Kidney tubule cell (primary cell): ENCODE measurements at regions not wholly inside any gene's neighbourhood (a gene's known extent, or its start where the extent isn't known, plus 50 kb on each side); places are given as distances from the start of the nearest gene placed in this dataset.
A peak's percentile ranks its signal among the peaks of the same experiment; 100 is the strongest.

Experiments
- DNase-seq: peaks from one replicate; pipeline ENCODE4 v3.0.0-alpha.2; 2018; ENCODE audit warnings: low spot score

DNA sequence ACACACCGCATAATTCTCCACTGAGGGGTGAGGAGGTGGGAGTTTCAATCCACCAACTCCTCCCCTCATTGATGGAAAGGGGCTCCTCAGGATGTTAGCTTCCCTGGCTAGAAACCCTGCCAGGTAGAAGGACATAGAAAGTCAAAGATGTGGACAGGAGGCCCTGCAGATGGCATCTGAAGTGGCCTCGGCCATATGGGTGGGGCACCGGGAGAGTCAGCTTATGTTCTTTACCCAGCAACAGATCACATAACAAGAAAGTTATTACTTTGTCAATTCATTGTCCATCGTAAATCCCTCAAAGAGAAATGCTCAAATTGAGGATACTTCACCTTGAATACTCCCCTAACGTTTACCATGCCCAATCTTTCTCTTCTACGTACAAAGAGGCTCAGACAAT lies 97.3 kb upstream of the ARHGEF3 start:
- DNase-seq = no peak

DNA sequence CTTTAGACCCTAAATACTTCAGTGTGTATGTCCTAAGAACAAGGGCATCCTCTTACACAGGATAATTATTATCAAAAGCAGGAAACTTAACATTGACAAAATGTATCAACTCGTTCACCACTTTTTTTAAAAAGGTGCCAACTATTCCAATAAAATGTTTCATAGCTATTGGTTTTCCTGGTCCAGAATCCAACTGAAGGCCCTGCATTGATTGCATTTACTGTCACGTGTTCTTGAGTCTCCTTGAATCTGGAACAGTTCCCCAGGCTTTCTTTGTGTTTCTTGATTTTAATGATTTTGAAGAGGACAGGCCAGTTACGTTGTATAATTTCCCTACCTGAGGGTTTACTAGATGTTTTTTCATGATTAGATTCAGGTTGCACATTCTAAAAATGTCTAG lies 94.6 kb upstream of the ARHGEF3 start:
- DNase-seq = no peak

DNA sequence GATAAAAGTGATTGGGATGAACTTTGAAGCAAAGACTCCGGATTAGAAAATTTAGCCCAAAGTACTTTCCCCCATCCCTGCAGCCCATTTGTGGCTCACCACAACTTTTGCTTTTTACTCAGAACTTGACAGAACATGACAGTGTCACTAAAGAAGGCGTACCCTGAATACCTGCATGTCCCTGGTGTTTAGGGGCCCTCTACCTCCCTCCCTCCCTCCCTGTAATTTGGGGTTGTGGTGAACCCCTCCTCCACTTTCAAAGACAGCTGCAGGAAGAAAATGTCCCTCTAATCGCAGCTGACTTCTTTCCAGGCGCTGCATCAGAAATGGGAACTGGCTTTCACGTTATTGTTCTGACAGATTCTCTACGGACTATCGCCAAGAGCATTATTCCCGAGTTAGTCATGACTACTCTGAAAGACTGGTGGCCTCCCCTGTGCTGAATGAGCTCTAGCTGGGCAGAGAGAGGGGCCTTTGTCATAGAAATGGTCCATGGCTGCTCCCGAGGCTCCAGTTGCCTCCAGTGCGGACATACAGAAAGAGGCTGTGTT lies 93.2 kb upstream of the ARHGEF3 start:
- no peak for DNase-seq

DNA sequence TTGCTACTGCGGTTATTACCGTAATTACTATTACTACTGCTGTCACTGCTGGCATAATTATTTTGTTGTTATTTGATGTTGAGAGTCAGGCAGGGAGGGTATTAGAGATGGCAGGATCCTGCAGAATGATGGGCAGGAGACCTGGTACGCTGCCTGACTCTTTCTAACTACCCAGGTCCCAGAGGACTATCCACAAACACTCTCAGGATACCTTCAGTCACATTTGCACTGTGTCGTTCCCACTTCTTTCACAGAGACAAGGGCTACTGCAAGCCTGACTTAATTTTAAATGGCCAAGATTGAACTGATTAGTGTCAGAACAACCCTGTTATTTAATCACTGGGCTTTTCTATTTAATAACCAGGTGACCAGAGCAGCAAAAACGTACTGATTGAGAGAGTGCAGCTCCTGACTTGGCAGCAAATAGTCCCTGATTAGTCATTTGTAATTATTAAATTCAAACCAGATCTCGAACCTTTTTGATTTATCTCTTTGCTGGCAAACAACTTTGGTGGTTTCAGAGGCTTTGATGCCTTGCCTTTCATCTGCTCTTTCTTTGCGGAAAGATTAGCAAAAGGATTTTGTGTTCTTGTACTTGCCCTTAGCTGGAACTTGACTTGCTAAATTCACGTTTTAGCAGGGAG lies 88.8 kb upstream of the ARHGEF3 start:
- no peak for DNase-seq

DNA sequence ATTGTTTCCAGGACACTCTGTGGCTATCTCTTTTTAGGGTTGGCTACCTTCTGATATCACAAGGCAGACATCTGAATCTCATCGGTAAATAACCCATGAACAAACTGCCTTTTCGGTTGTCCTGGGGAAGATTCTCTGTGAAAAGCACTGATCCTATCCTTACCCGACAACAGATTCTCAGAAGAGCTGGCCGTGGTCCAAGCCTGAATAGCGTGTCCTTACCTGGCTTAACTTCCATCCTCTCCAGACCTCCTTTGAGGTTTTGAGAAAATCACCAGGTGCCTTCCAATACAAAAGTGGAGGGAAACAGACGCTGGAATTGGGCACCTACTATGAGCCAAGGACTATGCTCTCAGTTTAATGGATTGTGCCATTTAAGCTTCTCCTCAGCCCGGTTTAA lies 87.4 kb upstream of the ARHGEF3 start:
- DNase-seq = no peak

DNA sequence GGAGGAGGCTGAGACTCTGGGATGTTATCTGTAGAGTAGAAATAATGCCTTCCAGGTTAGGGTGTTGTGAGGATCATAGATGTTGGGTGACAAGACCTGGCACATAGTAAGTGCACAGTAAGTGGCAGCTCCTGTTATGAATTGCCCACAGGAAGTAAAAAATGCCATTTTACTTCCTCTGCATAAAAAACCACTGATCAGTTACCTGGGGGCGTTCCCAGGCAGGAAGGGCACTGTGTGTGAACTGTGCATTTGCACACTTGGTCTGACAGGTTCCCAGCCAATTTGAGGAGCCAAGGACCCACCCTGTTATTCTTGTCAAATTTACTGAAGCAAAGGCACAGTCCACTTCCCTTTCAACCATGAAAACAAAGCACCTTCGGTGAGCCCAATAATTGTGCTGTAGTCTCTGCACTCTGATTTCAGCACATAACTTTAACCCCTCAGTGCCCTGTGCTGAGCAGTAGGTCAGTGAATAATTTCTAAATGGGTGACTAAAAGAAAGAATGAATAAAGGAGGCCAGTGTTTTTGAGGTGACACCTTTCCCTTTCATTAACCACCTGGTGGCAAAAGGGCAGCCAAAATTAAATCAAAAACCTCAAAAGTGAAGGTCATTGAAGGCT lies 85.8 kb upstream of the ARHGEF3 start:
- DNase-seq = no peak

DNA sequence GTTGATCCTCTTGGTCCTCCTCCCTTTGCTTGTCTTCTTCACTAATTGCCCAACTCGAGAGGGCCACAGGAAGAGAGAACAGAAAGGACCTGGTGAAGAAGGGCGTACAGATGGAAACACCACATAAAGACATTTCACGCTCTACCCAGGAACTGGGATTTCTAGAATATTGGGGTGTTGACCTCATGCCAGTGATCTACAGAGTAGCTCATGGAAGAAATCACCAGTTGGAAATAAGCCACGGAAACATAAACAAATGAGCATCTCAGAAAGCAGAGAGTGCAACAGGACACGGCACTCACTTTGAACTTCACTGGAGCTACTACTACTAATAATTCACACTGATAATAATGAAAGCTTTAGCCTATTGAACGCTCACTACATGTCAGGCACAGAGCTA lies 84.6 kb upstream of the ARHGEF3 start:
- no peak for DNase-seq

DNA sequence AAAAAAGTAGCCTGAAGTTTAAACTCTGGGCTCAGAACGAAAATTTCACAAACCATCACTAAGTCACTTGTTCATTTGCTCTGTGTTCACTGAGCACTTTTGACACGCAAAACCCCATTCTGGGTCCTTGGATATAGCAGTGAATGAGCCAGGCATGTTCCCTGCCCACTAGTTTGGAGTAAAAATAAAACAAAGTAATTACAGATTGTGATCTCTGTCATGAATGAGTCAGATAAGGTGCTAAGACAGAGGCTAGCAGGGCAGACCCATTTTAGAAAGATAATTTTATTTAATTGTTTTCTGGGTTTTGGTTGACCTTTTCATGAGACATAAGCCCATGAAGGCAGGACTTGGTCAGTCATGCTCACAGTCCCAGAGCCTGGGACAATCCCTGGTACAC lies 84.1 kb upstream of the ARHGEF3 start:
- DNase-seq = no peak

DNA sequence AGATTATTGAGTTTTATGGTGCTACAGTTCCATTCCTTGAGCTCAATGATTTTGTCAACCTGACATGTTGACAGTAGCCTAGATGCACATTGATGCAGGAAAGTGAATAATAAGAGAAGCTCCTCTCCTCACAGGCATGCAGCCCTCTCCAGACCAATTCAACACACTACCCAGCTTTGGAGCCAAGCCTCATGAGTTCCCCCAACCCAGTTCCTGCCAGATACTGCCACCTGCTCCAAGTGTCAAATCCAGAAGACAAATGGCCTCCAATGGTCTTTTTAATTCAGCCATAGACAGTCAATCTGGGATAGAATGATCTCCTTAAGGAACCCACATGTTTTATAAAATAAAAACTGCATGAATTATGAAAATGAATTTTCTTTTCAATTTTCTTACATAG lies 83.7 kb upstream of the ARHGEF3 start:
- no peak for DNase-seq

DNA sequence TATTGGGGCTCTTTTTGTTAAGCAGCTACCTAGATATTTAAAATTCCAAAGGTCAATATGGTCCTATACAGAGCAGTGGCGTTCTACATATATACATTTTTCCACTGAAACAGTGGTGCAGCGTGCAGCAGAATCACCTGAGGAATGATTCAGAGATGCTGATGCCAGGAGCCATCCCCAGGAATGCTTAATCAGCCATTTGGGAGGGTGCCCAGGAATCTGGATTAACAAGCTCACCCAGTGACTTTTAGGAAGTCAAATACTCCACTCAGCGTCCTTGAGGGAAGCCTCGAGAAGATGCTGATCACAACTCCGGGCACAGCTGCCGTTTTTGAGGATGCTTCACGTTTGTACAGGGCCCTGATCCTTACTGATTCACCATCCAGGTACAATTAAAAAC lies 82.6 kb upstream of the ARHGEF3 start:
- peak; percentile 28 for DNase-seq

DNA sequence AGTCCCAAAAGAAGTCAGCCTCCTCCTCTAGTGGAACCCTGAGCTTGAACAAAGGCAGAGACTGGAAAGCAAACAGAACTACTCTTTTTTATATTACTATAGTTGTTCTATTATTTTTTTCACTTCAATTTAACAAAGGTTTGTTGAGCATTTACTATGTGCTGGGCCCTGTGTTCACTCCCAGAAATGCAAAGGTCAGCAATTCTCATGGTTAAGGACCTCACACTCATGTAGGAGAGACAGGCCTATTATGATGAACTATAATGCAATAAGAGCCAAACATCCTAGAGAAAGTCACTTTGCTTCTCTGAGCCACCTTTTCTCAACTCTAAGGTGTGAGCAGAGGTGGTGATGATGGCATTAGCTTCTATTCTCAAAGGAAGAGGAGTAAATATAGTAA lies 82.1 kb upstream of the ARHGEF3 start:
- DNase-seq = no peak

DNA sequence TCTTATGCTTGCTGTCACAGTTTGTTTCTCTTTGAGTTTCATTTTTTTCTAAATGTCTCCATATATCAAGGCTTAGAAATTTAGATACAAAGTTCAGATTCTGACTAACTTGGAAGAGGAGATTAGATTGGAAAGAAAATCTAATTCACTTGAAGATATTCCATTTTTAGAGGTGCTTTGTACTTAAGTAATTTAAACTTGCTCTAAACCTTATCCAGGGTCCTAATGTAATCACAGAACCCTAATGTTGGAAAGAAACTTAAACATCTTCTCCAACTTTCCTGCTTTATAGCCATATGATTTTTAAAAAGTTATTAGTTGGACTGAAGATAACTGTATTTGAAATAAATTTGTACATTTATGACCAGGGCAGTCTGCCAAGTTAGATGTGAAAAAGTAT lies 81.1 kb upstream of the ARHGEF3 start:
- DNase-seq = no peak

DNA sequence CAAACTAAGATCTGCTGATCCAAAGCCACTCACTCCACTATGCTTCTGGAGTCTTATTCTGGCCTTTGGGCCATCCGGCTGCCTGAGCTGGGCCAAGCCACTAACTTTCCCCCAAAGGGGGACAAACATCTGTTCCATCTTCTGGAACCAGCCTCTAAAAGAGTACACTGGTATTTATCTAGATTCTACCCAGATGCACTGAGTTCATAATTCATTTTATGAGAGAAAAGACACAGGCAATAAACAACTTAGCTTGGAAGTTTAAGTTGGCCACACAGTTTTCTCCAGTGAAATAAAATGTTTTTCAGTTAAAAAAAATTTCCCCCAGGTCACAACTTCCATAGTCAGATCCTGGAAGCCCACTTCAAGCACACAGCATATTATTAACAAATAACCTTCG lies 80.1 kb upstream of the ARHGEF3 start:
- DNase-seq = no peak

DNA sequence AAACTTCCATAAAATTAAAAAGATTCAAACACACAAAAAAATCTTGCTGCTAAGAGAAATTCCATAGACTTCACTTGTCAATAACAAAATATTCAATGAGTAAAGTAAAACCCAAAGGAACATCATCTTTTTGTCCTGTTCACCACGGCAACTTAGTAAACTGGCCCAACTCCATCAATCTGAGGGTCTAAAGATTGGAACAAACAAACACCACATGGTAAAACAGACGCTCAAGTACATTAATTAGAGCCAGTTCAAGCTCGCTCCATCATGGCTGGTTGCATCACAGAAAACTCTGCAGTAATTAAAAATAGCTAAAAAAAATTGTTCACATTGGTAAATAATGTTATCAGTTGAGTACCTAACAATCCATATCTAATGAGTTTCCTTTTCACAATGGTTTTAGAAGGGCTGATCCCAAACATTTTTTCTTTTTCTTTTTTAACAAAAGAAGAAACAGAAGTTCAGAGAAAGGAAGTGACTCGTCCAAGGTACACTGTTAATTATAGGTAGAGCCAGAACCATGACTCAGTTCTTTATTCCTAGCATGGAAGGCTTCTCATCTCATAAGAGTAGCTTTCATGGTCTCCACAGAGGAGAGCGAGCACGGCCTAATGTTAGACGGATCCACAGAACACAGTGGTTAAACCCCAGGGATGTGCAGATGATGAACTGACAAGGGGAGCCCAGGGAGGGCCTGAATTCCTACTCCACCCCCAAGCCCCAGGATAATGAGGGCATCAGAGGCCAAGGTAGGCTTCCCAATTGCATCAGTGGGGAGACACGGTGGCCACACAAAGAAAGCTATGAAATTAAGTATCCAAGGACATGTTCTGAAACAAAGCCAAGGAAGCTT lies 79.2 kb upstream of the ARHGEF3 start:
- DNase-seq = peak; percentile 63

DNA sequence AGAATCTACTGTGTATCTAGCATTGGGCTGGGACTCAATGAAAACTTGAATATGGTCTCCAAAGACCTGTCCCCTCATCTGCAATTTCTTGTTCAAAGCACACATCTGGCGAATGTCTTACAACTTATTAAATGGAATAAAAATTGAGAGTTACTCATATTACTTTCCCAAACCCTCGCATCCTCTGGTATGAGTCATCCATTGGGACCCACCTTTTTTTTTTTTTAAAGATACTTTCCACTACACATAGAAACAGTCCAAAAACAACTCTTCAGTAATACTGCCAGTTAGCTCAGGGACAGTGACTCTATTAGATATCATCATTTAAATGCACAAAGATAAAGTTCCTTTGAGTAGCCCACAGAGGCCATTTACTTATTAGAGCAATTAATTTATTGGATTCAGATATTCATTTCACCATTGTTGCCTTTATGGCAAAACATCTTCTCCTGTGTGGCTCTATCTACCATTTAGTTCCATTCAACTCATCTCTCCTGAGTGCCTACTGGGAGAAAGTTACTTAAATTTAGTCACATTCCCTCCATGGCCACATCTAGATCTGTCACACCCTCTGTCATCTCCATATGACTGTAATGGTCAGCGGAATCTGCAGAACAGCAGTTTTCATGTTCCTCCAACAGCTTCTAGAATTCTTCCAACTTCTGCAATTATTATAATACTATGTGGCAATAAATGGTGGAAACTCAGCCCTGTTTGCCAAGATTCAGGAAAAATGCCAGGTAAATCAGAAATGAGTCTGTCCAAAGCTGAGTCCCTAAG lies 77.9 kb upstream of the ARHGEF3 start:
- no peak for DNase-seq

DNA sequence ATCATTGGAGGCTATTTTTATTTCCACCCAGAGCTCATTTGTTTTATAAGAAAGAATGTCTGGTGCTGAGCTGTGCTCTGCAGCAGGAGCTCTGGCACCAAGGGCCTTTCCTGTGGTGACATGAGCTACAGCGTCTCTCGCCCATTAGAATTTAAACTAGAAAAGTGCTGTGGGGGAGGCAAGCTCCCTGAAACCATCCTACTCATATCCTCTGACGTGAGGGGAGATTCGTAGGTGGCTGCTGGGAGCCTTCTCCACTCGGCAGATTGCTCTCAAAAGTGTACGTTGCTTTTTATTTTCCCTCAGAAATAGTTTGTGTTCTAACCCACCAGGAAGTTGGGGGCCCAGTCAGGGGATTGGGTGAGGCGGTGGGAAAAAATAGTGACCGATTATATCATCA lies 76.3 kb upstream of the ARHGEF3 start:
- DNase-seq = no peak

DNA sequence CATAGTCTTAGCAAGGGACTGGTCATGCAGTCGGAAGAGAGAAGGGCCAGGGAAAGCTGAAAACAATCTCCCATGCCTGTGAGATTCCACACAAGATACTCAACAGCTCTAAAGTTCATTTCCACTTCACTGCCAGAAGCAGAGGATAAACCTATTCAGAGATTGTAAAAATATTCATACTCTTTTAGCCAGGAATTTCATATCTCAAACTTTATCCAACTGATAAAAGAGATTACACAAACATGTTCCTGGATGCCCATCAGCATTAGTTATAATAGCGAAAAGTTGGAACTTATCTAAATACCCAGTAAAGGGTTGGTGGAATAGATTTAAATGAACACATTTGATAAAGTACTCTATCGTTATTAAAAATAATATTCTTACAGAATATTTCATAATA lies 75.2 kb upstream of the ARHGEF3 start:
- DNase-seq = no peak

DNA sequence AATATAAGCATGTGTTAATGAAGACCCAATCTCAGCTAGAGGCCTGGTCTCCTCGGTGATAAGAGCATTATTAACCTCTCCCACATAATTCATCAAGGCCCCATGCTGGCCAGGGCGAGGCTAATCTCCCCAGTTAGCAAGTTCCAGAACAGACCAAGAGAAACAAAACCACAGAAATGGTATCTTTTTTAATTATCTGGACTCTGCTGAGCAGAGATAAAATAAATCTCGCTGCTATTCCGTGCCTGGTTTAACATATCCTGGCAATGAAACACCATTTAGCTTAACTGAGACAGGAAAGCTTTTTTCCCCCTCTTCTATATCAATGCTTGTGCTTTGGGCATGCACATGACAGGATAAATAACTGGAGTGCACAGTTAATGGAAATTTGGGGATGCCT lies 72.5 kb upstream of the ARHGEF3 start:
- no peak for DNase-seq

DNA sequence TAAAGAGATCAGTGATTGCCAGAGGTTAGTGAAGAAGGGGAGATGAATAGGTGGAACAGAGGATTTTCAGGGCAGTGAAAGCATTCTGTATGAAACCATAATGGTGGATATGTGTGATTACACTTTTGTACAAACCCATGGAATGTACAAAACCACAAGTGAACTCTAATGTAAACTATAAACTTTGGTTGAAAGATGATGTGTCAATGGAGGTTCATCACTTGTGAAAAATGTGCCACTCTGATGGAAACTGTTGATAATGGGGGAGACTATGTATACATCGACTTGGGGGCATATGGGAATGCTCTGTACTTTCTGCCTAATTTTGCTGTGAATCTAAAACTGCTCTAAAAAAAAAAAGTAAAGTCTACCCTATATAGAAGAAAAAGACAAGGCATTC lies 68.7 kb upstream of the ARHGEF3 start:
- DNase-seq = no peak

DNA sequence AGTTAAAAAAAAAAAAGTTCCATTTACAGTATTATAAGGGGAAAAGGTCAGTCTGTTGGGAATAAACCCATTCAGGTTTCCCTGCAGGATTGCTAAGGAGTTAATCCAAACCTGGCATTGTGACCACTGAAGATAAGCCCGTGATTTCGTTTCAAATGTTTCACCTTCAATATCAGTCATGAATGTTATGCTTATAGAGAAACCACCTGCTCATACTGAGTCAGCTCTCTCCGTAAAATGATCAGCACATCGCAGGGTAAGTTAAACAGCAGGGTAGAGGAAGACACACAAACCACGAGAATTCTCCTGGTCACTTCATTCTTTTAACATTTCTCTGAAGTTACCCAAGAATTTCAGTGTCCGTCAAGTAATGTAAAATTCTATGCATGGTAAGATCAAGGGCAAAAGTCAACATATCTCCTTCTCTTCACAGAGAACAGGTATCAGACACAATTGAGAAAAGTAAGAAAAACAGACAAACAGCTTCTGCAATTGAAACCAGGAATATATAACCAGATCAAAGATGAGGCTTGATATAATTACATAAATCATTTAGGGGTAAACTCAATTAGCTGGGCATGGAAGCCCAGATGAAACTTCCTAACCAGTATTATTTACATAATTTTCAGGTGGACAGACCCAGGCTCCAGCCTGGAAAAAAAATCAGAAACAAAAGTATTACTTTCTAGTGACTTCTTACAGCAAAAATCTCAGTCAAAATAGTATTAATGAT lies 67.6 kb upstream of the ARHGEF3 start:
- peak; percentile 43 for DNase-seq

DNA sequence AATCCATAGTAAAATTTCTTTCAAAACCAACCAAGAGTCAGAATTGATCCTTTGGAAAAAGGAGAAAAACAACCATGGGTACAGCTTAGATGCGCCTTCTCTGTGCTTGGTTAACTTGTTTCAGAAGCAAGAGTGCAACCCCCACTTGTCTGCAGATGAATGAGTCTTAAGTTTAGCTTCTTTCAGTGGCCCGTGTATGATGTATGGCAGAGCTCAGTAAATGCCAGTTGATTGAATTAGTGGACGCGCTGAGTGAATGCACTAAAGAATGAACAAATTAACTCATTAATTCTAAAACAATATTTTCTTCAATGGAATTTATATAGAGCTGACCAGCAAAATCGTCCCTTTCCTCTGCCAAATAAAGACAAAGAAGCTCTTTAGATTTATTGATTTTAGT lies 67.0 kb upstream of the ARHGEF3 start:
- DNase-seq = no peak

DNA sequence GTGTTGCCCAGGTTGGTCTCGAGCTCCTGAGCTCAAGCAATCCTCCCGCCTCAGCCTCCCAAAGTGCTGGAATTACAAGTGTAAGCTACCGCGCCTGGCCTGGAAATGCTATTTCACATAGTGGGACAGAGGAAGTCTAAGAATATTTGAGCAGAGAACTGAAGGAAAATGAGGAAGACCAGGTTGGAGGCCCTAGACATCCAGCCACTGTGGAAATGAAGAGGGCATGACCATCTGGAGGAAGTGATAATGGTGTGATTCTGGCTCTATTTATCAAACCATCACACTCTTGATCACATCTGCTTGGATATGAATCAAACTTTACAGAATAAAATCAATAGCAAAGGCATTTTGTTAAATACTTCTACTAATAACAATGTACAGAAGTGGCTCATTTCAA lies 65.9 kb upstream of the ARHGEF3 start:
- no peak for DNase-seq
